ENCODE measurements at regions not wholly inside any gene's neighbourhood (a gene's known extent, or its start where the extent isn't known, plus 50 kb on each side); places are given as distances from the start of the nearest gene placed in this dataset.
"Not testable (repeated sequence)": the region's sequence is repeated elsewhere in the genome, so short reads cannot be mapped to it uniquely, and the experiment has no call there.

- peak overlapping the region; percentile 58 for H3K27ac ChIP-seq
- no peak for TF ChIP-seq CTCF (conservative IDR thresholded peaks at IDR 0.05)
These were observed 1028.5 kb downstream of the NR2F1-AS1 start for GRCh38 chr5:92552206-92553160.

GRCh38 chr5:92548346-92548745, 1032.7 kb downstream of the NR2F1-AS1 start:
- no peak overlapping the region for H3K27ac ChIP-seq
- TF ChIP-seq CTCF (conservative IDR thresholded peaks at IDR 0.05), result no peak

GRCh38 chr5:92544596-92544995, 1036.4 kb downstream of the NR2F1-AS1 start:
- no peak overlapping the region for H3K27ac ChIP-seq
- no peak for TF ChIP-seq CTCF (conservative IDR thresholded peaks at IDR 0.05)

- TF ChIP-seq CTCF (conservative IDR thresholded peaks at IDR 0.05), result no peak
- H3K27ac ChIP-seq, result no peak overlapping the region
These were observed 1037.0 kb downstream of the NR2F1-AS1 start for GRCh38 chr5:92544036-92544435.

GRCh38 chr5:92543201-92543600, 1037.8 kb downstream of the NR2F1-AS1 start:
- no peak for TF ChIP-seq CTCF (conservative IDR thresholded peaks at IDR 0.05)
- no peak overlapping the region for H3K27ac ChIP-seq

GRCh38 chr5:92542017-92542416, 1039.0 kb downstream of the NR2F1-AS1 start:
- not testable (repeated sequence) for H3K27ac ChIP-seq

- H3K27ac ChIP-seq, result no peak overlapping the region
- TF ChIP-seq CTCF (conservative IDR thresholded peaks at IDR 0.05), result no peak
These were observed 1053.5 kb downstream of the NR2F1-AS1 start for GRCh38 chr5:92527311-92528078.
